HG02623 (cell line): ENCODE measurements at regions not wholly inside any gene's neighbourhood (a gene's known extent, or its start where the extent isn't known, plus 50 kb on each side); places are given as distances from the start of the nearest gene placed in this dataset.

Experiments used
- ATAC-seq: cut with Tn5 transposase; IDR thresholded peaks from one replicate; pipeline ENCODE4 v1.9.1; 2021; ENCODE audit warnings: moderate library complexity; ENCODE audit not compliant: unreplicated experiment

GRCh38 chr10:2296179-2296891, 559.0 kb upstream of the ADARB2 start:
- no peak for ATAC-seq

- ATAC-seq: no peak
These were observed 557.4 kb upstream of the ADARB2 start for GRCh38 chr10:2294739-2295138.

GRCh38 chr10:2284071-2284470, 546.7 kb upstream of the ADARB2 start:
- ATAC-seq: no peak

- ATAC-seq: no peak
These were observed 544.9 kb upstream of the ADARB2 start for GRCh38 chr10:2282202-2282601.

DNA sequence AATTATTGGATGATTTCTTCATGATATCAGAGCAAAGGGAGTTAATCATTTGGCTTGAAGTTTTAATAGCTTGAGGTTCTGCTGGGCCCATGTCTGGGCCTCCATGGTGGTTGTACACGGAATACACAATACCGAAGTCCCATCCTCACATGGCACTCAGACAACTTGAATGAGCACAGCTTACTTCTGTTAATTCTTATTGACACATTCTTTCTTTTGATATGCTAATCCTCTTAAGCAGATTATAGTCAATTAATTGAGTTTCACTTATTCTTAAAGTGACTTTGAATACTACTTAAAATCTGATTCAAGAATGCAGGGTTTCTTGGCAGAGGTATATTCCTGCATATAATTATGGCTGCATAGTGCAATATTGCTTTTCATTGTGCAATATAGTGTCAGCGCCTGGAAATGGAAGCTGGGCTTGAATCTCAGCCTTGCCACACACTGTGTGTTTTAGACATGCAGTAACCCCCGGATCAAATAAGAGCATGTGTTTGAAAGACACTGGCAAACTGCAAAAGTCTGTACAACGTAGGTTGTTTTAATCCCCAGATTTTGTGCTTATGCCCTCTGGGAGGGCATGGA, 543.5 kb upstream of the ADARB2 start:
- ATAC-seq: no peak

DNA sequence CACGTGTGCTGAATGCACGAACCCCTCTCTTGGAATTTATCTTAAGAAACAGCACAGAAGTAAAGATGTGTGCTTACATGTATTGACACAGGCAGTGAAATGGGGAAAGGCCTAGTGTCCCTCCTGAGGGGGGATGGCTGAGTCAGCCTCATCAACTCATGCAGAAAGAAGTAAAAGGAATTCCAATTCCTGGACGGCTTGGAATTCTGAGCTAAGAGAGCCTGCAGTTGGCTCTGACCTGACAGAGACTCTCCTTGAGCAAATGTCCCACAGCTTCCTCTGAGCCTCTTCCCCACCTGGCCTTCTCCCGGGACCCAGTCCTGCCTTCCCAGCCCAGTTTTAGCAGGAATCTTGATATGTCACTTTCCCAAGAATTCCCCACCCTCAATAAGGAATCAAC, 542.4 kb upstream of the ADARB2 start:
- no peak for ATAC-seq

- no peak for ATAC-seq
These were observed 541.0 kb upstream of the ADARB2 start for GRCh38 chr10:2278363-2278762.

DNA sequence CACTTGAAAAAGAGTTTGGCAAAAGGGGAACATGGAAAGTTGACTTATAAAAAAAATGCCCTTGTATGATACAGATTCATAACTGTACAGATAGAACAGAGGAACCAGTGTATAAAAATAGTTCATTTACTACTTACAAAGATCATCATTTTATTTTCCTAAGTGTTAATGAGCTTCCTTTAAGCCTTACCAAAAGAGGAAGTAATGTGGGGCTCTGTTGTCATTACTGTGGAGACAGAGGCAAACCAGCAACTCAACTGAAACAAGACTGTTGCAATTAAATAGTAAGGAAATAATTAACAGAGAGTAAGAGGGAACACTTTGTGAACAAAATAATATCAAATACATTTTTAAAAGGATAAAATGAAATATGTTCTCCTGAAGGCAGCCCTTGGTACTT, 526.2 kb upstream of the ADARB2 start:
- ATAC-seq: no peak

GRCh38 chr10:2262878-2263277, 525.6 kb upstream of the ADARB2 start:
- no peak for ATAC-seq

- no peak for ATAC-seq
These were observed 525.0 kb upstream of the ADARB2 start for GRCh38 chr10:2262333-2262732.

- no peak for ATAC-seq
These were observed 518.9 kb upstream of the ADARB2 start for GRCh38 chr10:2256241-2256640.

DNA sequence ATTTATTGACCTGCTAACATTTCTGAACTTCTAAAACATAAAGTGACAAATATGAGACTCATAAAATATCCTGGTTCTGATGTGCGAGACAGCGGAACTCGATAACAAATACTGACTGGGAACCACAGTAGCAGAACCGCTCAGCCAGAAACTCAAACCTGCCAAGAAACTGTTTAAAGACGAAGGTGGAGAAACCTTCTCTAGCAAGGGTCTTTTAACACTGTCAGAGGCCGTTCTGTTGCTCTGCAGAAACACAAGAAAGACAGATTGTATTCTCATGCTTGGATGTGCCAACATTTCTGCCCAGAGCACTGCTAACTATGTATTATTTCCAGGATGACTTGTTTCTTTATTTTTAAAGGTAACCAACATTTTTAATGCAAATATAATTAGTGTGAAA, 514.8 kb upstream of the ADARB2 start:
- no peak for ATAC-seq

DNA sequence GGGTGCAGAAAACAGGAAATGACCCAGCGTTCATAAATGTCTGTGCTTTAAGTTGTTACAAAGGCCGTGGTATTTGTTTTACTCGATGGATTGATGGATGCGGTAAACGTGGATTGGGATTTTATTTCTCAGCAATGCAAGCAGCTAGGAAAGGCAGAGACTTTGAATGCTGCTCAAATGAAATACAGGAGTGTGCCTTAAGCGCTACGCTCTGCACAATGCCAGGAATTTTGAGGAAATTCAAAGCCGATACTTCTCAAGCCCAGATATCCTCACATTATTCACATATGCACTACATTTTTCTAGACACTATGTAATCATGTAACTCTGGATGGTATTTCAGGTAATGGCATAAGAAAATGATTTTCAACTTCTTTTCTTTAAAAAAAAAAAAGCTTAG, 514.3 kb upstream of the ADARB2 start:
- ATAC-seq: no peak

- no peak for ATAC-seq
These were observed 509.4 kb upstream of the ADARB2 start for GRCh38 chr10:2246747-2247146.

- ATAC-seq: no peak
These were observed 508.3 kb upstream of the ADARB2 start for GRCh38 chr10:2245580-2245979.

DNA sequence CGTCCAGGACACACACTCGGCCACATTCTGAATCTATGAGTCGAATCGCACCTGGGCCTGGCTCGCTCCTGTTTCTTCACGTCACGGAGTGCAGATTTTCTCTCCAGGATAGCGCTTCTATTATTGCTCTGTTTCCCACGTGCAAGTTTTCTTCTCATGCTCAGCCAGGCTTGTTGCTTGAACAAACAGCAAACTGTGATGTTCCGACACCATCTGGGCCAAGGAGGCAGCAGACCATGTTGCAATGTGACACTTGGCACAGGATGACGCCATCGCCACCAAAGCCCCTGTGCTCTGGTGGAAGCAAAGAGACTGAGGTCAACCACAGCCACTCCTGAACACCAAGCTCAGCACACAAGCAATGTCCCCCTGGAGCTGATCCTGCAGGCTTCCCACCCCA, 507.1 kb upstream of the ADARB2 start:
- no peak for ATAC-seq

GRCh38 chr10:2236876-2237275, 499.6 kb upstream of the ADARB2 start:
- ATAC-seq: no peak

GRCh38 chr10:2232479-2232878, 495.2 kb upstream of the ADARB2 start:
- no peak for ATAC-seq

DNA sequence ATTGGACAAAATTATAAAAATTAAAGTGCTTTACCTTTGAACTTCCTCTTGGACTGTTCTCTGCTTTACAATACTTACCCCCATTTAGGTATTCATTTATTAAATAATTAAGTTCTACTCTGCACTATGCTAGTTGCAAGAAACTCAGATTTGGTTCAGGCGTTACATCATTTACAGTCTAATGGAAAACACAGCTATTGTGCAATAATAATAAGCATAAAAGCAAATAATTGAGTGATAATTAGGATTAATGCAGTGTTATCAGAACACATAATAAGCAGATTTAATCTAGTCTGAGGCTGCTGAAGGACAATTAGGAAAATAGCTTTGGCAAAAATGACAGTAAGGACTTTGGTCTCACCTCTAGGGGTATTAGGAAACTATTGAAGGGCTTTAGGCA, 493.2 kb upstream of the ADARB2 start:
- no peak for ATAC-seq

GRCh38 chr10:2228320-2228901, 491.1 kb upstream of the ADARB2 start:
- ATAC-seq: no peak

DNA sequence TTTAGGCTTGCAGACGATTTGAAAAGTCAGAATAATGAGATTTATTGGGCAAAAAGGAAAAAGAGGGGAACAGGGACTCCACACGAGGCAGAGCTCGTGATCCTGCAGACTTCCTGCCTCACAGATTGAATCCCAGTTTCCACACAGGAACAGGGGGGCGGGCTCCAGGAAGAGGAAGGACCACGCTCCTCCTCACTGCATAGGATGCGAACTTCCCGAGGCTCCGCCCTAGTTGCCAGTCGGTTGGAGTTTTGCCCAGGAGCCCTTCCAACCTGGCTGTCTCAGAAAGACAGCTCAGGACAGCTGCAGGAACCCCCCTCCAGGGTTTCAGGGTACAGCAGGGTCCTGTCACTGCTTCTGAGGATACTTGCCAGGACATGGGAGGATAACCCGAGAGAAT, 488.3 kb upstream of the ADARB2 start:
- ATAC-seq: no peak

GRCh38 chr10:2223548-2224320, 486.4 kb upstream of the ADARB2 start:
- no peak for ATAC-seq
